ENCODE measurements at regions not wholly inside any gene's neighbourhood (a gene's known extent, or its start where the extent isn't known, plus 50 kb on each side); places are given as distances from the start of the nearest gene placed in this dataset.

DNA sequence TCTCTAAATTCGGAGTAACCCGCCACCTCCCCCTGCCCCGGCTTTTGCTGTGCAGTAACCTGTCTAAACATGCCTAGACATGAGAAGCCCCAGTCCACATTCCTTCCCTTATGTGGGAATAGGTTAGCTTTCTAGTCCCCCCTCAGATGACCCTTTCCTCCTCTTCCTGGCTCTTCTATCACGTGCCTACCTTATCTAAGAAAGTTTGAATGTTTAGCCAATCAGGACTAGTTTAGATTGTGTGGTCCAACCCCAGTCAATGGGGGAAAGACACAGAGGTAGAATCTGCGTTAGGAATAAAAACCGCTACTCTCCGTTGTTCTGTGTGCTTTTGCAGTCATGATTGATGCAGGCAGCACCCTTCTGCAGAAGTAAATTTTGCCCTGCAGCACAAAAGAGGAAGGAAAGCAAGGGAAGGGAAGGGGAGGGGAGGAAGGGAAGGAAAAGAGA lies 69.0 kb upstream of the CD93 start:
- TF ChIP-seq CTCF (IDR thresholded peaks at IDR 0.05) (no peak), POLR2A (IDR thresholded peaks at IDR 0.05) (no peak)
- Histone ChIP-seq H3K9me3 (no peaks in the 10 kb centered on the region), H3K4me1 (no peaks in the 10 kb centered on the region), H3K4me3 (no peak overlapping the region), H3K36me3 (no peaks in the 10 kb centered on the region), H3K27ac (no peak overlapping the region), H3K27me3 (no peaks in the 10 kb centered on the region)
- ATAC-seq (no peak), DNase-seq (no peak)
- intact Hi-C loops (cut with DNase I): no loop called here
- WGBS (ENCODE audit: insufficient coverage, low coverage, low lambda C conversion rate, missing lambda C conversion rate): 54% methylated on average over 7 of the region's 7 CpGs

DNA sequence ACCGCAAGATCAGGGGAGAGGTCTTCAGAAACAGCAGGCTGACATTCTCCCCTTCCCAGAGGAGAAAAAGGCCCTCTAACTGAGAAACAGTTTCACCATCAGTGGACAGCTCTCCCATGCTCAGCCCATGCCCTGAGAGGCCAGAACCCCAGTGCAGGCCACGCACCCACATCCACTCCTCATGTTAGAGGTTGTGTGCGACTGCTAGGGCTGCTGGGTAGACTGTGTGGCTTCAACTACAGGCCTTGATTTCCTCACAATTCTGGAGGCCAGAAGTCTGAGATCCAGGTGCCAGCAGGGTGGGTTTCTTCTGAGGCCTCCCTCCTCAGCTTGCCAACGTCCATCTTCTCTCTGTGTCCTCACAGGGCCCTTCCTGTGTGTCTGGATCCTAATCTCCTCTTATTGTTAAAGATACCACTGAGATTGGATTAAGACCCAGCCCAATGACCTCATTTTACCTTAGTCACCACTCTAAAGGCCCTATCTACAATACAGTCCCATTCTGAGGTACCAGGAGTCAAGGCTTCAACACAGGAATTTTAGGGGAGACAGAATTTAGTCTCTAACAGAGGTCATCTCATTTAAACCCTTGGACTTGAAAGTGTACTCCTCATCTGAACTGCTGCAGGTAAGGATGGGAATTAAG lies 67.7 kb upstream of the CD93 start:
- no peak overlapping the region for H3K4me3 ChIP-seq
- H3K27me3 ChIP-seq: no peaks in the 10 kb centered on the region
- 94% methylated on average over 2 of the region's 4 CpGs for WGBS (ENCODE audit: insufficient coverage, low coverage, low lambda C conversion rate, missing lambda C conversion rate)
- no peaks in the 10 kb centered on the region for H3K4me1 ChIP-seq
- intact Hi-C loops (cut with DNase I): no loop called here
- no peaks in the 10 kb centered on the region for H3K9me3 ChIP-seq
- no peak overlapping the region for H3K27ac ChIP-seq
- ATAC-seq (no peak), DNase-seq (no peak)
- TF ChIP-seq CTCF (IDR thresholded peaks at IDR 0.05) (no peak), POLR2A (IDR thresholded peaks at IDR 0.05) (no peak)
- no peaks in the 10 kb centered on the region for H3K36me3 ChIP-seq

DNA sequence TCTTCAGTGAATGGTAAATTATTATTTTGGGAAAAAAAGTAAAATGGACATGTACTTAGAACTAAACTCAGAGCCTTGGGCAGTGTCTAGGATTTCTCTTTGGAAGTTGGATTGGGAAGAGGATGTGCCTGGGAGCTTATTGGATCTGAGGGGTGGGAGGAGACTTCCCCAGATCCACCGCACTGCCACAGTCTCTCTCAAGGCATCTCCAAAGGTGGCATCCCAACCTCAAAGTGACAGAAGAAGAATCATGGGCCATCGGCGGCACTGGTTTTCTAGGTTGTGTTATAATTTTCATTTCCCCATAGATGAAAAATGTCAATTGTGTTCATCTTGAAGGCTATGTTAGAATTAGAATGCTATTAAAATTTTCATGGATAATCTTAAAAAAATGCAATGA lies 66.8 kb upstream of the CD93 start:
- no peaks in the 10 kb centered on the region for H3K4me1 ChIP-seq

GRCh38 chr20:23152308-23152892 lies 66.3 kb upstream of the CD93 start:
- no peak overlapping the region for H3K27ac ChIP-seq
- 4% methylated on average over 9 of the region's 9 CpGs for WGBS (ENCODE audit: insufficient coverage, low coverage, low lambda C conversion rate, missing lambda C conversion rate)
- intact Hi-C loops (cut with DNase I): no loop called here

More for the DNA sequence above, 66.8 kb upstream of the CD93 start:
- no peak for TF ChIP-seq CTCF (IDR thresholded peaks at IDR 0.05)
- no peak for TF ChIP-seq POLR2A (IDR thresholded peaks at IDR 0.05)
- no peak for DNase-seq
- no peak for ATAC-seq
- no peaks in the 10 kb centered on the region for H3K9me3 ChIP-seq
- H3K27ac ChIP-seq: no peak overlapping the region
- no peaks in the 10 kb centered on the region for H3K36me3 ChIP-seq
- H3K4me3 ChIP-seq: no peak overlapping the region
- intact Hi-C loops (cut with DNase I): no loop called here
- H3K27me3 ChIP-seq: no peaks in the 10 kb centered on the region
- 100% methylated on average over 3 of the region's 3 CpGs for WGBS (ENCODE audit: insufficient coverage, low coverage, low lambda C conversion rate, missing lambda C conversion rate)

More at GRCh38 chr20:23152308-23152892, 66.3 kb upstream of the CD93 start:
- ATAC-seq (peak; percentile 59 to 68 (median 62)), DNase-seq (peak; percentile 52 to 59 (median 54))
- no peaks in the 10 kb centered on the region for H3K27me3 ChIP-seq
- no peak overlapping the region for H3K4me3 ChIP-seq
- no peak for TF ChIP-seq POLR2A (IDR thresholded peaks at IDR 0.05)
- no peak for TF ChIP-seq CTCF (IDR thresholded peaks at IDR 0.05)
- no peaks in the 10 kb centered on the region for H3K9me3 ChIP-seq
- no peaks in the 10 kb centered on the region for H3K4me1 ChIP-seq
- H3K36me3 ChIP-seq: no peaks in the 10 kb centered on the region

All from right lobe of liver (tissue), 6 donors.